ENCODE measurements at regions not wholly inside any gene's neighbourhood (a gene's known extent, or its start where the extent isn't known, plus 50 kb on each side); places are given as distances from the start of the nearest gene placed in this dataset.

DNA sequence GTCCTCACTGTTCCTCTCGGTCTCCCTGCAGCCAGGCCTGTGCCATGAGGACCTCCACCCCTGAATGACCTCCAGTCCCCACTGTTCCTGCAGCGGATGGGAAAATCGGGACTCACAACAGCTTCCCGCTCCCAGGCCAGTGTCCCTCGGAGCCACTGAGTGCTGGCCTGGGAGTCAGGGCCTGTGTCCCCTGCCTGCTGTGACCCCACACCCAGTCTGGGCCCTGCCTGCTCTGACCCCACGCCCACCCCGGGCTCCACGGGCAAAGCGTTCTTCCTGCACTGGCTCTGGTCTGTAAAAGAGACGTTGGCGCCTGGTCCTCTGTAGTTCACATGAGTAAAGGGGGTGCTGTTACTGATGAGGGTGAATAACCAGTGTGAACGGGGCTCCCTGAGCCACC, 73.0 kb upstream of the SHISAL1 start:
- H3K36me3 ChIP-seq (ENCODE audit: control insufficient read depth in 2 of 2, extremely low read depth in 1 of 2, insufficient read depth in 2 of 2, low read length in 2 of 2), result no peaks in the 10 kb centered on the region
- ChIA-PET POLR2A (no interaction called here), CTCF (interaction anchor here (1.0 kb wide), 1 partner anchor 25 kb away, joined by 3 read pairs; no protein-coding TSS in a partner anchor)
- DNase-seq (ENCODE audit: low read depth, low spot score) (no peak), FAIRE-seq (no peak)
- H3K79me2 ChIP-seq (ENCODE audit: control insufficient read depth, insufficient read depth, low read length), result no peaks in the 10 kb centered on the region
- dilution Hi-C loops (cut with MboI; ENCODE audit: extremely low pct_ligation_motif_present, low sequenced_read_pairs), result no loop called here
- intact Hi-C loops (cut with micrococcal nuclease), result no loop called here
- no TSS peak for BruUV-seq (replicated peaks)
- H3K9me3 ChIP-seq (replicated peaks; ENCODE audit: control insufficient read depth, insufficient read depth, low read length), result no peaks in the 10 kb centered on the region
- no peak overlapping the region for H3K4me2 ChIP-seq (ENCODE audit: insufficient read depth, low read length)
- no peaks in the 10 kb centered on the region for H3K9me1 ChIP-seq (replicated peaks; ENCODE audit: control insufficient read depth, extremely low read depth, insufficient read depth, low read length)
- H4K20me1 ChIP-seq (replicated peaks; ENCODE audit: control insufficient read depth, extremely low read depth, insufficient read depth, low read length), result no peaks in the 10 kb centered on the region
- no peak overlapping the region for H3K4me3 ChIP-seq (replicated peaks in 1 of 3; ENCODE audit: insufficient read depth in 1 of 3, low read depth in 1 of 3, low read length in 3 of 3)
- no peaks in the 10 kb centered on the region for H3K4me1 ChIP-seq (ENCODE audit: control insufficient read depth, extremely low read depth, insufficient read depth, low read length)
- TF ChIP-seq MYC (IDR thresholded peaks at IDR 0.05; ENCODE audit: low read depth, low read length) (no peak), JUN (IDR thresholded peaks at IDR 0.05; ENCODE audit: borderline replicate concordance, insufficient read depth, insufficient read length, low read depth) (no peak), FOS (IDR thresholded peaks at IDR 0.05; ENCODE audit: borderline replicate concordance, insufficient read depth, low read length) (no peak), POLR2AphosphoS5 (IDR thresholded peaks at IDR 0.05; ENCODE audit: insufficient read depth, low read depth, low read length) (no peak), EZH2 (IDR thresholded peaks at IDR 0.05; ENCODE audit: borderline replicate concordance, low read depth, low read length, severe bottlenecking) (no peak), POLR2A (IDR thresholded peaks at IDR 0.05; ENCODE audit: low read depth, low read length) (no peak), GATA2 (IDR thresholded peaks at IDR 0.05; ENCODE audit: insufficient read depth, insufficient read length, low read depth, low read length) (no peak)
- TF ChIP-seq, protein P1, sequence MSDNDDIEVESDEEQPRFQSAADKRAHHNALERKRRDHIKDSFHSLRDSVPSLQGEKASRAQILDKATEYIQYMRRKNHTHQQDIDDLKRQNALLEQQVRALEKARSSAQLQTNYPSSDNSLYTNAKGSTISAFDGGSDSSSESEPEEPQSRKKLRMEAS (IDR thresholded peaks at IDR 0.05; ENCODE audit: insufficient read depth, insufficient read length), result no peak
- TF ChIP-seq, protein P2, sequence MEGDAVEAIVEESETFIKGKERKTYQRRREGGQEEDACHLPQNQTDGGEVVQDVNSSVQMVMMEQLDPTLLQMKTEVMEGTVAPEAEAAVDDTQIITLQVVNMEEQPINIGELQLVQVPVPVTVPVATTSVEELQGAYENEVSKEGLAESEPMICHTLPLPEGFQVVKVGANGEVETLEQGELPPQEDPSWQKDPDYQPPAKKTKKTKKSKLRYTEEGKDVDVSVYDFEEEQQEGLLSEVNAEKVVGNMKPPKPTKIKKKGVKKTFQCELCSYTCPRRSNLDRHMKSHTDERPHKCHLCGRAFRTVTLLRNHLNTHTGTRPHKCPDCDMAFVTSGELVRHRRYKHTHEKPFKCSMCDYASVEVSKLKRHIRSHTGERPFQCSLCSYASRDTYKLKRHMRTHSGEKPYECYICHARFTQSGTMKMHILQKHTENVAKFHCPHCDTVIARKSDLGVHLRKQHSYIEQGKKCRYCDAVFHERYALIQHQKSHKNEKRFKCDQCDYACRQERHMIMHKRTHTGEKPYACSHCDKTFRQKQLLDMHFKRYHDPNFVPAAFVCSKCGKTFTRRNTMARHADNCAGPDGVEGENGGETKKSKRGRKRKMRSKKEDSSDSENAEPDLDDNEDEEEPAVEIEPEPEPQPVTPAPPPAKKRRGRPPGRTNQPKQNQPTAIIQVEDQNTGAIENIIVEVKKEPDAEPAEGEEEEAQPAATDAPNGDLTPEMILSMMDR (IDR thresholded peaks at IDR 0.05; ENCODE audit: extremely low read depth in 1 of 2, insufficient read depth in 1 of 2, low read depth in 1 of 2, low read length in 2 of 2), result no peak
- H3K9ac ChIP-seq (replicated peaks; ENCODE audit: extremely low read depth, insufficient read depth, low read length), result no peak overlapping the region
- no peak overlapping the region for H3K27ac ChIP-seq (ENCODE audit: insufficient read depth, low read depth, low read length)
- no peak overlapping the region for H2AFZ ChIP-seq (ENCODE audit: low read depth, low read length)
- H3K27me3 ChIP-seq (ENCODE audit: control insufficient read depth in 2 of 2, insufficient read depth in 2 of 2, low read length in 2 of 2), result no peaks in the 10 kb centered on the region

Measured in endothelial cell of umbilical vein (primary cell).